HG03378 (cell line): ENCODE measurements at regions not wholly inside any gene's neighbourhood (a gene's known extent, or its start where the extent isn't known, plus 50 kb on each side); places are given as distances from the start of the nearest gene placed in this dataset.

Source experiments
- ATAC-seq: cut with Tn5 transposase; IDR thresholded peaks from one replicate; pipeline ENCODE4 v1.9.1; 2021; ENCODE audit warnings: mild to moderate bottlenecking, moderate library complexity; ENCODE audit not compliant: unreplicated experiment

- no peak for ATAC-seq
Observed at GRCh38 chr10:30256084-30256483, 93.0 kb downstream of the MTPAP start.

- ATAC-seq, result no peak
Observed at GRCh38 chr10:30254926-30255325, 94.2 kb downstream of the MTPAP start.

DNA sequence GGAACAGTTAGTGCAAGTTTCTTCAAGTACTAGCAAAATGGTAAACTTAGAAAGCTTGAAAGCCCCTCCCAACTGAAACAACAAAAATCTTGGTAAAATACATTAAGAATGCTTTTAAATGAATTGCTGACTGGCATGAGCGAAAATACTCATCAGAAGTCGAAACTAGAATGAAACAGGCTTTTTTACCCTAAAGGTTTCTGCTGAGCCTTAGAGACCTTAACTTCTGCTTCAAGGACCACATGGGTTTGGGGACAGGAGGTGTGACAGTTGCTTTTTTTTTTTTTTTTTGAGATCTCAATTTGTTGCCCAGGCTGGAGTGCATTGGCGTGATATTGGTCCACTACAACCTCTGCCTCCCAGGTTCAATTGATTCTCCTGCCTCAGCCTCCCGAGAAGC, 100.3 kb downstream of the MTPAP start:
- ATAC-seq, result no peak

- ATAC-seq, result no peak
Observed at GRCh38 chr10:30247704-30248103, 101.4 kb downstream of the MTPAP start.

- ATAC-seq, result no peak
Observed at GRCh38 chr10:30241422-30242110, 107.5 kb downstream of the MTPAP start.

DNA sequence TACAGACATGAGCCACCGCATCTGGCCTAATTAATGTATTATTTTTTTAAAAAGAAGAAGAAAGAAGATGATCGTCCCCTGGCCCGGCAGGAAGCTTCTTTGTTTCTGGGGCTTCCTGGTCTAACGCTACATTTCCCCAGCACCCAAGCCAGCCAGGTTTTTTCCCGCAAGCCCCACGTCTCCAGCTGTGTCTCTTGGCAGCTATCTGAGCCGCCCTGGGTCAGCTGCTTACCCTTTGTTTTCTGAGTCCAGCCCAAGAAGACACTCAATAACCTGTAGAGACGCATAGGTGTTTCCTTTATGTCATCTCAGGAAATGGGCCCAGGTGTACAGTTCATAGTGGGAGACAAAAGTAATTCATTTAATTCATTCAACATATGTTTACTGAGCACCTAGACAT, 110.2 kb downstream of the MTPAP start:
- no peak for ATAC-seq

- ATAC-seq, result no peak
Observed at GRCh38 chr10:30233186-30233959, 115.7 kb downstream of the MTPAP start.

DNA sequence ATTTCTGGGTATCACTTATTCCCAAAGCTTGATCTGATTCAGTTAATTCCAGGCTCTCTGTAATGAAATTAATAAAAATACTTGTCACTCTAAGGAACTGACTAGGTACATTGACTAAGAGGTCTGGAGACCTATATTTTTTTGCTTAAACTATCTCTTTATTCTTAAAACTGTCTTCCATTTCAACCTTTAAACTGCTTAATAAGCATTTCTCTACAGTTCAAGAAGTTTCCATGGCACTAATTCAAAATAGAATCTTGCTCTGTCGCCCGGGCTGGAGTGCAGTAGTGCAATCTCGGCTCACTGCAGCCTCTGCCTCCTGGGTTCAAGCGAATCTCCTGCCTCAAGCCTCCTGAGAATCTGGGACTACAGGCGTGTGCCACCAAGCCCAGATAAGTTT, 117.4 kb downstream of the MTPAP start:
- no peak for ATAC-seq

DNA sequence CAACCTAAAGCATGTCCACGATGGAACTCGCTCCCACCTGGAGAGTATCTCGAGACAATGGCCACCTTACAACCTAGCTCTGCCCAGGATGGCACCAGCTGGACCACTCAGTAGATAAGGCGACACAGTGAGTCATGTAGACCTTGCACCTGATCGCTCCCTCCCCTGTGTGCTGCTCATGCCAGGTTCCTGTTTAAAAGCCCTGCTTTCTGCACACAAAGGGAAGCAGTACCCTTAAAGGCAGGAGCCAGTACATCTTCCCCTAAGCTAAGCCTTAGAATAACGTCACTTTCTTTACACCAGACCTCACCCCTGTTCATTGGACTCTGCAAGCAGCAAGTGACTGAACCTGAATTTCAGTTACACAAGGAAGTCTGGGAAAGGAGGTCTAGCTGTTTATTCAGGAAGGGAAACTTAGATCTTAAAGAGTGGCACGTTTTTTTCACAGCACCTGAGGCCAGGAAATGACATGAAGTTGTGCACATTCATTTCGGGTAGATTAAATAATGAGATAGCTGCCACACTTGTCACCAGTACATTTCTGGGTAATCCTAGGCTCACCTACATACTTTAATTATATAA, 117.9 kb downstream of the MTPAP start:
- no peak for ATAC-seq

DNA sequence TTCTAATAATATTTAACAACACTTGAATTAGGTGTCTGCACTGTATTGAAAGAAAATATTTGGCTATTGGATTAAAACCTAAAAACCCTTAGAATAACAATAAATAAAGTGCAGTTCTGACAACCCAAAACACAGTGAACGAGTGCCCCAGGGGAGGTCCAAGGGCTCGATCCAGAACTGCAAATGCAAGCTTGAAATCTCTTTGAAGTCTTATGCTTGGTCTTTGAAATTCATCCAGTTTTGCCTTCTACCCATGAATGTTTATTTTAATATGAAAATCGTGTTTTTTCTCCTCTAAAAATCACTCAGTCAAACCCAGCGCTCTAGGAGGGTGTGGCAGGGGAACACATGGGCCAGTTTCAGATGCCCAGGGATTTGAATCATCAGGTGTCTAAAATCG, 119.5 kb downstream of the MTPAP start:
- ATAC-seq, result no peak

GRCh38 chr10:30228417-30229036, 120.6 kb downstream of the MTPAP start:
- ATAC-seq, result no peak

DNA sequence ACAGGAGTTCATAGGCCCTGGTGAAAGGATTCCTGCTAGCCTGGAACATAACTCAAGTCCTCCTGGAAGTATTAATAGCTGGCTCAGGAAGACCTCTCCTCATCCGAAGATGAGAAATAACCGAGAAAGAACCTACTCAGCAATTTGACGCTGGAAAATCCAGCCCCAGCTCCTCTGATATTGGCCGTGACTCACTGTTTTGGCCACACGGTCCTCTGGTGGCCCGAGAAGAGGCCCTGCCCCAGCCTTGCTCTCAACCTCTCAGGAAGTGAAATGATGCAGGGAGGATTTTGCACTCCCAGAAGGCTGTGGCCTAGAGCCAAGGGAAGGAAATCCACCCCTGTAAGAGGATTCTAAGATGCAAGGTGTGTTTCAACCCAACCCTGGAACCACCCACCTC, 121.6 kb downstream of the MTPAP start:
- no peak for ATAC-seq

- ATAC-seq, result no peak
Observed at GRCh38 chr10:30219971-30220751, 128.9 kb downstream of the MTPAP start.

DNA sequence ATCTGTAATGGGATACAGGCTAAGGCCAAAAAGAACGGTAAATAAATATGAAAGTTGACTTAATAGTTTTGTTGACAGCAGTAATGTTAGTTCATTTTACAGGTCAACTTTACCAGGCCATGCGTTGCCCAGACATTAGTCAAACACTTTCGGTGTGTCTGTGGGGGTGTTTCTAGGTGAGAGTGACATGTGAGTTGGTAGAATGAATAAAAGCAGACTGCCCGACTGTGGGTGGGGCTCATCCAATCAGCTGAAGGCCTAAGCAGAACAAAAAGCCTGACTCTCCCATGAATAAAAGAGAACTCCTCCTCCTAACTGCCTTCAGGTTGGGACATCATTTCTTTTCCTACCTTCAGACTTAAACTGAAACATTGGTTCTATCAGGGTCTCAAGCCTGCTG, 132.3 kb downstream of the MTPAP start:
- no peak for ATAC-seq

DNA sequence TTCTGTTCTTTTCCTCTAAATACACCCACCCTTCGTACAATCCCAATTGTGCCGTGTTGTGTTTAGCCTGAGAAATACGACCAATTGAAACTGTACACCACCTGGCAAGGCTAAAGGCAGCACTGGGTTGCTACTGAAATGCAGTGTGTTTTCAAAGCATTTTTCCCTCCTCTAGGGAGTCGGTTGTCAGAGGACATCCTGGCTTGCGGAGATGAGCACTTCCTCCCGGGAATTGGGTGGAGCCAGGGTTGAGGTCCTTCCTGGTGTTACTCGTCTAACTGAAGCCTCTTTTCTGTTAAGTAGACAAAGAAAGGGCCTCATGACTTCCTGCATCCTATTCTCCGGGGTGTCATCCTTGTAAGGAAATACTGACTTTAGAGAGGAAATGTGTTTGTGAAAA, 133.5 kb downstream of the MTPAP start:
- no peak for ATAC-seq

DNA sequence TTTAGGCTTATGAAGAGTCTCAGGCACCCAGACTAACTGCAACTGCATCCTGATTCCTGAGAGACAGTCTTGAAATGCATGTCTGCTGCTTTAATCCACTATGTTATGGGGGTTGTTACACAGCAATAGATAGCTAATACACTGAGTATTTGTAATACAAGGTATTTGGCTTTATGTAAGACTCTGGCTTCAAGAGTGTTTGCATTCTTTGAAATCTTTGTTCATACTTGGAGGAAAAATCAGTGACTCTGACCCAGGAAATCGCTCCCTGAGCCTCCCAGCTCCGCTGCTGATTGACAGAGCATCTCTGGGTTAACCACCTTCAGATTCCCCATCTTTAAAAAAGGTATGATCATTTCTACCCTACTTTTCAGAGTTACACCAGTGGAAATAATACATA, 133.9 kb downstream of the MTPAP start:
- no peak for ATAC-seq

DNA sequence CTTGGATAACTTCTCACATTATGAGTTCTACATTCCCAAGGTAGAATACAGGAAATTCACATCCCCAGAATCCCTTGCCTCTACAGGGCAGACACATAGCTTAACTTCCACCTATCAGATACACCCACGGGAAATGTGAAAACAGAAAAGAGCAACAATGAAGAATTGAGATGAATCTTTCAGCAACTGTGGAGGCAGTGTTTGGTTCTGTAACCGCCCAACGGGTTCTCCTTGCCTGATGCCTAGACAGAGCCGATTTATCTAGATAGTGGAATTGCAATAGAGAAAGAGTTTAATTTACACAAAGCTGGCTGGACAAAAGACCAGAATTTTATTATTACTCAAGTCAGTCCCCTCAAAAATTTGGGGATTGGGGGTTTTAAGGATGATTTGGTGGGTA, 138.8 kb downstream of the MTPAP start:
- no peak for ATAC-seq

- no peak for ATAC-seq
Observed at GRCh38 chr10:30208330-30208729, 140.7 kb downstream of the MTPAP start.

- ATAC-seq, result no peak
Observed at GRCh38 chr10:30207485-30208052, 141.5 kb downstream of the MTPAP start.

DNA sequence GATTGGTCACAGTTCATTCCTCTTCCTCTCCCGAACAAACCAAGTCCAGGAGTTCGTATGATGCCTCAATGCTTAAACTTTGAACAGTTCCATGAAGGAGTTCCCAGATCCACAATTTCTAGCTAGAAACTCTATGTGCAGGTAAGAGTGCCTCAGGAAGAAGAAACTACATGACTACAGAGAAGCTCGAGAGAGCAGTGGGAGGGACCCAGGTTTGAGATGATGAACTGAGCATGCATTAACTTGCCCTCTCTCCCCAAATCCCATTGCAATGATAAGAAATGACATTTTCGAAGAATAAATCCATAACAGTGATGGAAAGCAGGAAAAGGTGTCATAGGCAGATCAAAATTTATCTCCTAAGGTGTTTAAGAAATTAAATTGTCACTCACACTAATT, 140.6 kb upstream of the JCAD start:
- no peak for ATAC-seq
